OCI-LY3 (cell line): ENCODE measurements at regions not wholly inside any gene's neighbourhood (a gene's known extent, or its start where the extent isn't known, plus 50 kb on each side); places are given as distances from the start of the nearest gene placed in this dataset.

Experiments
- EZH2phosphoT487 ChIP-seq: fragments of 200-600 bp; shearing (Covaris generic); IDR thresholded peaks from 2 replicates; pipeline ENCODE4 v1.6.1; 2018; ENCODE audit warnings: antibody characterized with exemption, mixed run types, low read depth
- TF ChIP-seq, protein P1 (sequence below): fragments of 200-600, 300-600 bp; sonication (generic); IDR thresholded peaks from 2 replicates; pipeline ENCODE4 v1.5.1; 2014; ENCODE audit warnings: antibody characterized with exemption, low read length, low read depth

DNA sequence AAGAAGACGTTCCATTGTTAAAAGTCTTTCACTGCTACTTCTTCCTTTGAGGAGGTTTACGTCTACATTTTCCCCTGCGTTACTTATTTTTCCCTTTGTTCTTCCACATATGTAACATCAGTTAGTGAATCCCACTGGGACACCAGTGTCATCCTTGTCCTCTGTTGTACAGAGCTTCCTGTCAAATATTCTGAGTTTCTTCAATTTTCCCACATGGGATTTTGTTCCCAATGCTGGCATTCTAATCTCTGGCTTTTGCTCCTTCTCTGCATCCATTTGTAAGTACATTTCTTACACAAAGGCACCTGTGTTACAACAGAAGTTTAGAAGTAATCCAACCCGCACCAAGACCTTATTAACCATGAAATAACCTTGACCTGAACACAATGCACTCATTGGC, 627.4 kb upstream of the PFKP start:
- TF ChIP-seq, protein P1, sequence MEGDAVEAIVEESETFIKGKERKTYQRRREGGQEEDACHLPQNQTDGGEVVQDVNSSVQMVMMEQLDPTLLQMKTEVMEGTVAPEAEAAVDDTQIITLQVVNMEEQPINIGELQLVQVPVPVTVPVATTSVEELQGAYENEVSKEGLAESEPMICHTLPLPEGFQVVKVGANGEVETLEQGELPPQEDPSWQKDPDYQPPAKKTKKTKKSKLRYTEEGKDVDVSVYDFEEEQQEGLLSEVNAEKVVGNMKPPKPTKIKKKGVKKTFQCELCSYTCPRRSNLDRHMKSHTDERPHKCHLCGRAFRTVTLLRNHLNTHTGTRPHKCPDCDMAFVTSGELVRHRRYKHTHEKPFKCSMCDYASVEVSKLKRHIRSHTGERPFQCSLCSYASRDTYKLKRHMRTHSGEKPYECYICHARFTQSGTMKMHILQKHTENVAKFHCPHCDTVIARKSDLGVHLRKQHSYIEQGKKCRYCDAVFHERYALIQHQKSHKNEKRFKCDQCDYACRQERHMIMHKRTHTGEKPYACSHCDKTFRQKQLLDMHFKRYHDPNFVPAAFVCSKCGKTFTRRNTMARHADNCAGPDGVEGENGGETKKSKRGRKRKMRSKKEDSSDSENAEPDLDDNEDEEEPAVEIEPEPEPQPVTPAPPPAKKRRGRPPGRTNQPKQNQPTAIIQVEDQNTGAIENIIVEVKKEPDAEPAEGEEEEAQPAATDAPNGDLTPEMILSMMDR: no peak
- no peak for TF ChIP-seq EZH2phosphoT487
